K562 (cell line): ENCODE measurements at regions not wholly inside any gene's neighbourhood (a gene's known extent, or its start where the extent isn't known, plus 50 kb on each side); places are given as distances from the start of the nearest gene placed in this dataset.

Source experiments
- ATAC-seq: fragments of 200-7000 bp; cut with Tn5 transposase; 3 replicates; pipeline ENCODE4 v1.9.1; 2020; ENCODE audit warnings: moderate library complexity
- BruUV-seq: library from RNA; stranded (reverse); fragments of 400-500 nt; replicated peaks from 2 replicates; lab custom pipeline; 2021; lab: Mats Ljungman, UMichigan
- CTCF ChIA-PET: fragments of 300-600 bp; formaldehyde crosslinking; extraction: SDS; loops from one replicate; lab custom pipeline; 2021; ENCODE audit warnings: low intra/inter-chr PET ratio; lab: Yijun Ruan, JAX
- POLR2A ChIA-PET: fragments of 300-600, 350-650 bp; sonication (Branson Sonifier 250); formaldehyde crosslinking; extraction: SDS; loops from one replicate; lab custom pipeline; 2021; ENCODE audit warnings: antibody characterized with exemption, inconsistent platforms; lab: Yijun Ruan, JAX
- DNase-seq, 4 experiments: peaks; one replicate each; pipeline versions ENCODE4 v3.0.0 to v3.0.0-alpha.2; 2011 to 2018; ENCODE audit warnings: low spot score in 3 of 4, mixed read lengths in 3 of 4; ENCODE audit errors: extremely low read depth in 1 of 4
- FAIRE-seq: peaks from 2 replicates; lab custom pipeline; 2011; peaks lifted over from hg19 to GRCh38; lab: Jason Lieb, UNC
- H2AFZ ChIP-seq: 2 replicates; pipeline ENCODE4 v1.6.0; 2011; ENCODE audit warnings: low read depth, low read length, control low read depth, inconsistent platforms
- H3K27ac ChIP-seq: fragments of 200-600 bp; 3 replicates; pipeline ENCODE4 v1.8.0; 2011; ENCODE audit warnings: low read depth, mild to moderate bottlenecking, control low read depth, inconsistent platforms, low read length, moderate library complexity, mixed read lengths; ENCODE audit errors: extremely low read depth
- H3K27me3 ChIP-seq, 2 experiments: fragments of 300-600 bp in 1 of 2; 2 replicates in 1 of 2; 3 replicates in 1 of 2; pipeline versions ENCODE4 v1.6.0 to v1.8.0; 2011; ENCODE audit warnings: inconsistent platforms in 2 of 2, low read length in 2 of 2, mild to moderate bottlenecking in 1 of 2, mixed read lengths in 1 of 2, moderate library complexity in 1 of 2; ENCODE audit not compliant: control insufficient read depth in 2 of 2, insufficient read depth in 2 of 2
- H3K36me3 ChIP-seq: fragments of 300-600 bp; 3 replicates; pipeline ENCODE4 v1.8.0; 2011; ENCODE audit warnings: mild to moderate bottlenecking, low read length, inconsistent platforms; ENCODE audit not compliant: control insufficient read depth, insufficient read depth
- H3K4me1 ChIP-seq, 2 experiments: fragments of 200-600 bp in 1 of 2; replicated peaks in 1 of 2; 2 replicates in 1 of 2; 3 replicates in 1 of 2; pipeline versions ENCODE4 v1.5.1 to v1.8.0; 2011; ENCODE audit warnings: inconsistent platforms in 2 of 2, low read length in 2 of 2, mild to moderate bottlenecking in 1 of 2, mixed read lengths in 1 of 2, moderate library complexity in 1 of 2; ENCODE audit not compliant: control insufficient read depth in 2 of 2, insufficient read depth in 2 of 2
- H3K4me2 ChIP-seq: 2 replicates; pipeline ENCODE4 v1.6.1; 2011; ENCODE audit warnings: low read length, control low read depth, inconsistent platforms, mixed read lengths; ENCODE audit not compliant: insufficient read depth
- H3K4me3 ChIP-seq: fragments of 200-600 bp; sonication (generic), shearing (Covaris generic); 2 replicates; pipeline ENCODE4 v1.5.1; 2016; ENCODE audit warnings: control low read depth, inconsistent platforms
- H3K79me2 ChIP-seq: fragments of 200-600 bp; 3 replicates; pipeline ENCODE4 v1.8.0; 2011; ENCODE audit warnings: low read length, inconsistent platforms; ENCODE audit not compliant: control insufficient read depth, insufficient read depth
- H3K9ac ChIP-seq, 2 experiments: 2 replicates each; pipeline versions ENCODE4 v1.6.0 to v1.6.1; 2011; ENCODE audit warnings: low read depth in 2 of 2, low read length in 2 of 2, control low read depth in 1 of 2, inconsistent platforms in 1 of 2, mild to moderate bottlenecking in 1 of 2, mixed read lengths in 1 of 2; ENCODE audit not compliant: insufficient read depth in 1 of 2
- H3K9me1 ChIP-seq: one replicate; pipeline ENCODE4 v1.6.0; 2011; ENCODE audit warnings: inconsistent platforms, mild to moderate bottlenecking, low read length, moderate library complexity; ENCODE audit not compliant: control insufficient read depth, insufficient read depth
- H3K9me3 ChIP-seq: replicated peaks from 2 replicates; pipeline ENCODE4 v1.5.1; 2011; ENCODE audit warnings: low read depth, low read length, inconsistent platforms; ENCODE audit not compliant: control insufficient read depth, insufficient read depth
- H4K20me1 ChIP-seq: replicated peaks from 2 replicates; pipeline ENCODE4 v1.6.1; 2011; ENCODE audit warnings: low read length, inconsistent platforms, mixed read lengths; ENCODE audit not compliant: control insufficient read depth, insufficient read depth
- ARHGAP35 ChIP-seq: fragments of 450-650 bp; IDR thresholded peaks from 2 replicates; pipeline ENCODE4 v1.6.1; 2018; ENCODE audit not compliant: partially characterized antibody
- GTF2A2 ChIP-seq: IDR thresholded peaks from 2 replicates; pipeline ENCODE4 v1.6.1; 2016; ENCODE audit warnings: mild to moderate bottlenecking, missing genetic modification characterization, missing compliant biosample characterization
- MBD2 ChIP-seq: sonication (generic); IDR thresholded peaks from 2 replicates; pipeline ENCODE4 v1.6.1; 2016; ENCODE audit warnings: low read depth, borderline replicate concordance
- RAD51 ChIP-seq: fragments of 450-650 bp; IDR thresholded peaks from 2 replicates; pipeline ENCODE4 v1.7.1; 2016; ENCODE audit warnings: low read depth, mild to moderate bottlenecking, borderline replicate concordance
- STAT6 ChIP-seq: sonication (generic); formaldehyde crosslinking; IDR thresholded peaks from 2 replicates; pipeline ENCODE4 v1.8.1; 2023; ENCODE audit warnings: mild to moderate bottlenecking, missing genetic modification reagents
- ZNF23 ChIP-seq: fragments of 250-450 bp; sonication (Bioruptor Pico); IDR thresholded peaks from 2 replicates; pipeline ENCODE4 v1.4.0; 2020; ENCODE audit warnings: mild to moderate bottlenecking
- ZNF655 ChIP-seq: fragments of 250-450 bp; sonication (Bioruptor Pico); IDR thresholded peaks from 2 replicates; pipeline ENCODE4 v1.5.0; 2021
- WGBS: fragments of 100-300 bp; shearing (Covaris generic); methylation state at CpG from one replicate; pipeline ENCODE4 v1.1.6; 2016; ENCODE audit warnings: low coverage, mixed read lengths; ENCODE audit not compliant: insufficient coverage; ENCODE audit errors: missing lambda C conversion rate; 5-methylcytosine and 5-hydroxymethylcytosine counted together
- in situ Hi-C: fragments of 300-500 bp; cut with MboI; formaldehyde crosslinking; loops from 4 replicates; pipeline ENCODE4 v1.15.0; 2018; ENCODE audit warnings: inconsistent platforms, mixed read lengths
- intact Hi-C: fragments of 100-400 bp; cut with micrococcal nuclease; formaldehyde crosslinking; loops from 2 replicates; pipeline ENCODE4 v1.14.2; 2022
- TF ChIP-seq, protein P1 (sequence below): fragments of 250-450 bp; sonication (Bioruptor Pico); IDR thresholded peaks from 2 replicates; pipeline ENCODE4 v1.4.0; 2020

DNA sequence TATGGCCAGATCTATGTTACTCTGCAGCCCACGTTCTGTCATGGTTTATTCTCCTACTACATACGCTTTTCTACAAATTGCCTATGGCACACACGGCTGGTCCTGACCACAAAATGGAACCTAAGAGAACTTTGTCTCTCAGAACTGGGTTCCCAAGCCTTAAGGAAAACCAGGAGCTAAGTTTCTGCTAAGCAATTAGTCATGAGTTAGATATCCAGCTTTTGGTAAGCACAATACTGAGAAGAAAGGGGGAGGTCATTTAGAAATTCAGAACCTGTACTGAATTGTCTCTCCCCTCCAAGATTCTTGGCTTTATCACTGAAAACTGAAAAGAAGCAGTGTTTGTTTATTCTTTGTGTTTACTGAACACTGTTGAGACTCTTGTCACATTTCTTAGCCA, 283.5 kb upstream of the TANK start:
- no peak for FAIRE-seq
- ChIA-PET POLR2A (no interaction called here), CTCF (no interaction called here)
- no peak for DNase-seq
- TF ChIP-seq ARHGAP35 (no peak), STAT6 (CRISPR knock-in tag) (no peak), MBD2 (no peak), ZNF655 (no peak), GTF2A2 (tag) (no peak), RAD51 (no peak), ZNF23 (CRISPR knock-in tag) (no peak)
- TF ChIP-seq, protein P1, sequence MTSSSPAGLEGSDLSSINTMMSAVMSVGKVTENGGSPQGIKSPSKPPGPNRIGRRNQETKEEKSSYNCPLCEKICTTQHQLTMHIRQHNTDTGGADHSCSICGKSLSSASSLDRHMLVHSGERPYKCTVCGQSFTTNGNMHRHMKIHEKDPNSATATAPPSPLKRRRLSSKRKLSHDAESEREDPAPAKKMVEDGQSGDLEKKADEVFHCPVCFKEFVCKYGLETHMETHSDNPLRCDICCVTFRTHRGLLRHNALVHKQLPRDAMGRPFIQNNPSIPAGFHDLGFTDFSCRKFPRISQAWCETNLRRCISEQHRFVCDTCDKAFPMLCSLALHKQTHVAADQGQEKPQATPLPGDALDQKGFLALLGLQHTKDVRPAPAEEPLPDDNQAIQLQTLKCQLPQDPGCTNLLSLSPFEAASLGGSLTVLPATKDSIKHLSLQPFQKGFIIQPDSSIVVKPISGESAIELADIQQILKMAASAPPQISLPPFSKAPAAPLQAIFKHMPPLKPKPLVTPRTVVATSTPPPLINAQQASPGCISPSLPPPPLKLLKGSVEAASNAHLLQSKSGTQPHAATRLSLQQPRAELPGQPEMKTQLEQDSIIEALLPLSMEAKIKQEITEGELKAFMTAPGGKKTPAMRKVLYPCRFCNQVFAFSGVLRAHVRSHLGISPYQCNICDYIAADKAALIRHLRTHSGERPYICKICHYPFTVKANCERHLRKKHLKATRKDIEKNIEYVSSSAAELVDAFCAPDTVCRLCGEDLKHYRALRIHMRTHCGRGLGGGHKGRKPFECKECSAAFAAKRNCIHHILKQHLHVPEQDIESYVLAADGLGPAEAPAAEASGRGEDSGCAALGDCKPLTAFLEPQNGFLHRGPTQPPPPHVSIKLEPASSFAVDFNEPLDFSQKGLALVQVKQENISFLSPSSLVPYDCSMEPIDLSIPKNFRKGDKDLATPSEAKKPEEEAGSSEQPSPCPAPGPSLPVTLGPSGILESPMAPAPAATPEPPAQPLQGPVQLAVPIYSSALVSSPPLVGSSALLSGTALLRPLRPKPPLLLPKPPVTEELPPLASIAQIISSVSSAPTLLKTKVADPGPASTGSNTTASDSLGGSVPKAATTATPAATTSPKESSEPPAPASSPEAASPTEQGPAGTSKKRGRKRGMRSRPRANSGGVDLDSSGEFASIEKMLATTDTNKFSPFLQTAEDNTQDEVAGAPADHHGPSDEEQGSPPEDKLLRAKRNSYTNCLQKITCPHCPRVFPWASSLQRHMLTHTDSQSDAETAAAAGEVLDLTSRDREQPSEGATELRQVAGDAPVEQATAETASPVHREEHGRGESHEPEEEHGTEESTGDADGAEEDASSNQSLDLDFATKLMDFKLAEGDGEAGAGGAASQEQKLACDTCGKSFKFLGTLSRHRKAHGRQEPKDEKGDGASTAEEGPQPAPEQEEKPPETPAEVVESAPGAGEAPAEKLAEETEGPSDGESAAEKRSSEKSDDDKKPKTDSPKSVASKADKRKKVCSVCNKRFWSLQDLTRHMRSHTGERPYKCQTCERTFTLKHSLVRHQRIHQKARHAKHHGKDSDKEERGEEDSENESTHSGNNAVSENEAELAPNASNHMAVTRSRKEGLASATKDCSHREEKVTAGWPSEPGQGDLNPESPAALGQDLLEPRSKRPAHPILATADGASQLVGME: no peak
- no peaks in the 10 kb centered on the region for H3K9me1 ChIP-seq
- no peaks in the 10 kb centered on the region for H3K36me3 ChIP-seq
- intact Hi-C loops: no loop called here
- H3K9me3 ChIP-seq: 0 out of 2 replicates have a peak, but pooled peaks cover 4% of the 10 kb centered on the region
- no peaks in the 10 kb centered on the region for H3K27me3 ChIP-seq
- H3K79me2 ChIP-seq: no peaks in the 10 kb centered on the region
- no peak overlapping the region for H2AFZ ChIP-seq
- BruUV-seq: no TSS peak
- H3K4me2 ChIP-seq: no peak overlapping the region
- no peak for ATAC-seq
- H3K4me3 ChIP-seq: no peak overlapping the region
- H3K4me1 ChIP-seq: no peaks in the 10 kb centered on the region
- in situ Hi-C loops: no loop called here
- 2% methylated on average over 3 of the region's 3 CpGs for WGBS
- no peak overlapping the region for H3K9ac ChIP-seq
- no peak overlapping the region for H3K27ac ChIP-seq
- no peaks in the 10 kb centered on the region for H4K20me1 ChIP-seq
